Neural cell (in vitro differentiated cells): ENCODE measurements at regions not wholly inside any gene's neighbourhood (a gene's known extent, or its start where the extent isn't known, plus 50 kb on each side); places are given as distances from the start of the nearest gene placed in this dataset.

Source experiments
- H2AFZ ChIP-seq: fragments of 200-600, 300-800 bp; sonication (generic), shearing (Covaris generic); 2 replicates; pipeline ENCODE4 v1.6.0; 2014; ENCODE audit warnings: low read depth, mild to moderate bottlenecking, antibody characterized with exemption, low read length, moderate library complexity
- H3F3A ChIP-seq: fragments of 200-600 bp; shearing (Covaris generic); 2 replicates; pipeline ENCODE4 v1.6.1; 2016; ENCODE audit warnings: mild to moderate bottlenecking, moderate library complexity, mixed read lengths, antibody characterized with exemption, low read length; ENCODE audit not compliant: insufficient read depth, poor library complexity, severe bottlenecking
- H3K27ac ChIP-seq: fragments of 200-600, 300-800 bp; sonication (generic), shearing (Covaris generic); 2 replicates; pipeline ENCODE4 v1.5.1; 2014; ENCODE audit warnings: mild to moderate bottlenecking, low read length, moderate library complexity
- H3K27me3 ChIP-seq: fragments of 300-800, 200-600 bp; sonication (generic), shearing (Covaris generic); 2 replicates; pipeline ENCODE4 v1.6.0; 2014; ENCODE audit warnings: mild to moderate bottlenecking, low read depth, low read length, moderate library complexity; ENCODE audit not compliant: insufficient read depth
- H3K36me3 ChIP-seq: fragments of 300-800, 200-600 bp; sonication (generic), shearing (Covaris generic); 2 replicates; pipeline ENCODE4 v1.5.1; 2014; ENCODE audit warnings: mild to moderate bottlenecking, antibody characterized with exemption, low read length, moderate library complexity; ENCODE audit not compliant: insufficient read depth
- H3K4me2 ChIP-seq: fragments of 300-800, 200-600 bp; sonication (generic), shearing (Covaris generic); 2 replicates; pipeline ENCODE4 v1.6.0; 2014; ENCODE audit warnings: mild to moderate bottlenecking, low read length
- H3K4me3 ChIP-seq: fragments of 300-800, 200-600 bp; sonication (generic), shearing (Covaris generic); 2 replicates; pipeline ENCODE4 v1.5.1; 2014; ENCODE audit warnings: mild to moderate bottlenecking, low read length, moderate library complexity
- H3K79me2 ChIP-seq: fragments of 200-600 bp; shearing (Covaris generic); replicated peaks from 2 replicates; pipeline ENCODE4 v1.6.0; 2014; ENCODE audit warnings: mild to moderate bottlenecking, low read length, moderate library complexity; ENCODE audit not compliant: insufficient read depth
- H3K9ac ChIP-seq: fragments of 300-800, 200-600 bp; sonication (generic), shearing (Covaris generic); 2 replicates; pipeline ENCODE4 v1.6.1; 2016; ENCODE audit warnings: mild to moderate bottlenecking, low read length, mixed read lengths
- H3K9me2 ChIP-seq: fragments of 200-600 bp; shearing (Covaris generic); 2 replicates; pipeline ENCODE4 v1.6.1; 2016; ENCODE audit warnings: mild to moderate bottlenecking, low read length, mixed read lengths; ENCODE audit not compliant: insufficient read depth
- H3K9me3 ChIP-seq: fragments of 200-600, 300-800 bp; sonication (generic), shearing (Covaris generic); 2 replicates; pipeline ENCODE4 v1.6.1; 2016; ENCODE audit warnings: mild to moderate bottlenecking, mixed run types, low read length, moderate library complexity, mixed read lengths
- H4K20me1 ChIP-seq: fragments of 200-600 bp; shearing (Covaris generic); 2 replicates; pipeline ENCODE4 v1.6.1; 2016; ENCODE audit warnings: mild to moderate bottlenecking, mixed run types; ENCODE audit not compliant: insufficient read depth
- CTCF ChIP-seq: fragments of 450-650 bp; IDR thresholded peaks from 2 replicates; pipeline ENCODE4 v1.5.1; 2014; ENCODE audit warnings: antibody characterized with exemption, mild to moderate bottlenecking, moderate library complexity; ENCODE audit not compliant: poor library complexity, severe bottlenecking
- EP300 ChIP-seq: fragments of 450-650 bp; conservative IDR thresholded peaks from 2 replicates; pipeline ENCODE4 v1.6.1; 2014; ENCODE audit warnings: antibody characterized with exemption, mild to moderate bottlenecking, moderate library complexity; ENCODE audit not compliant: poor library complexity, severe bottlenecking
- EZH2 ChIP-seq: fragments of 200-600, 300-800 bp; shearing (Covaris generic), sonication (generic); IDR thresholded peaks from 2 replicates; pipeline ENCODE4 v1.6.1; 2014; ENCODE audit warnings: antibody characterized with exemption, low read length, borderline replicate concordance, mild to moderate bottlenecking; ENCODE audit not compliant: insufficient read depth, poor library complexity, severe bottlenecking
- MXI1 ChIP-seq: fragments of 450-650 bp; conservative IDR thresholded peaks from 2 replicates; pipeline ENCODE4 v1.6.1; 2014; ENCODE audit warnings: antibody characterized with exemption, mild to moderate bottlenecking; ENCODE audit not compliant: poor library complexity, severe bottlenecking
- POLR2AphosphoS5 ChIP-seq: IDR thresholded peaks from 2 replicates; pipeline ENCODE4 v1.6.1; 2012
- RAD21 ChIP-seq: fragments of 450-650 bp; conservative IDR thresholded peaks from 2 replicates; pipeline ENCODE4 v1.6.1; 2014; ENCODE audit warnings: antibody characterized with exemption, mild to moderate bottlenecking, moderate library complexity
- REST ChIP-seq: IDR thresholded peaks from 2 replicates; pipeline ENCODE4 v1.6.1; 2012; ENCODE audit warnings: borderline replicate concordance
- SMC3 ChIP-seq: fragments of 450-650 bp; conservative IDR thresholded peaks from 2 replicates; pipeline ENCODE4 v1.6.1; 2014; ENCODE audit warnings: antibody characterized with exemption, mild to moderate bottlenecking, moderate library complexity; ENCODE audit not compliant: poor library complexity
- TAF1 ChIP-seq: IDR thresholded peaks from 2 replicates; pipeline ENCODE4 v1.6.1; 2012; ENCODE audit warnings: low read depth

GRCh38 chr2:181741756-181742155 lies 61.4 kb upstream of the NEUROD1 start:
- no peaks in the 10 kb centered on the region for H3F3A ChIP-seq
- no peak overlapping the region for H3K9ac ChIP-seq
- H3K27ac ChIP-seq = no peak overlapping the region
- no peaks in the 10 kb centered on the region for H3K36me3 ChIP-seq
- H3K27me3 ChIP-seq = no peaks in the 10 kb centered on the region
- no peaks in the 10 kb centered on the region for H3K9me2 ChIP-seq
- H3K4me3 ChIP-seq = no peak overlapping the region
- H4K20me1 ChIP-seq = no peaks in the 10 kb centered on the region
- H3K79me2 ChIP-seq = no peaks in the 10 kb centered on the region
- H3K9me3 ChIP-seq = no peaks in the 10 kb centered on the region
- no peak overlapping the region for H2AFZ ChIP-seq
- TF ChIP-seq POLR2AphosphoS5 = no peak
- no peak for TF ChIP-seq EP300
- no peak for TF ChIP-seq SMC3
- no peak for TF ChIP-seq REST
- no peak for TF ChIP-seq CTCF
- TF ChIP-seq EZH2 = no peak
- TF ChIP-seq TAF1 = no peak
- no peak for TF ChIP-seq MXI1
- no peak for TF ChIP-seq RAD21
- H3K4me2 ChIP-seq = no peak overlapping the region

- H3K27me3 ChIP-seq = no peaks in the 10 kb centered on the region
- H3K9ac ChIP-seq = no peak overlapping the region
- no peak overlapping the region for H3K4me3 ChIP-seq
Measured at GRCh38 chr2:181742361-181742760, 62.0 kb upstream of the NEUROD1 start.

More at GRCh38 chr2:181742361-181742760, 62.0 kb upstream of the NEUROD1 start:
- Histone ChIP-seq H3K27ac (no peak overlapping the region), H3K79me2 (no peaks in the 10 kb centered on the region), H4K20me1 (no peaks in the 10 kb centered on the region), H2AFZ (no peak overlapping the region), H3K9me2 (no peaks in the 10 kb centered on the region), H3K36me3 (no peaks in the 10 kb centered on the region), H3F3A (no peaks in the 10 kb centered on the region), H3K4me2 (no peak overlapping the region), H3K9me3 (no peaks in the 10 kb centered on the region)
- TF ChIP-seq CTCF = no peak
- TF ChIP-seq REST = no peak
- no peak for TF ChIP-seq MXI1
- TF ChIP-seq TAF1 = no peak
- TF ChIP-seq SMC3 = no peak
- TF ChIP-seq POLR2AphosphoS5 = no peak
- TF ChIP-seq RAD21 = no peak
- TF ChIP-seq EZH2 = no peak
- no peak for TF ChIP-seq EP300
